ENCODE measurements at regions not wholly inside any gene's neighbourhood (a gene's known extent, or its start where the extent isn't known, plus 50 kb on each side); places are given as distances from the start of the nearest gene placed in this dataset.
A peak's percentile ranks its signal among the peaks of the same experiment; 100 is the strongest.
"Not testable (repeated sequence)": the region's sequence is repeated elsewhere in the genome, so short reads cannot be mapped to it uniquely, and the experiment has no call there.

GRCh38 chr10:46720386-46720785 is 141.5 kb downstream of the SYT15 start:
- H3K27me3 ChIP-seq (ENCODE audit: insufficient read depth); CTCF ChIA-PET; H4K20me1 ChIP-seq (ENCODE audit: insufficient read depth); H3K4me3 ChIP-seq (ENCODE audit: low read depth in 2 of 2, low read length in 1 of 2); H3K9ac ChIP-seq; POLR2A ChIA-PET; H2AFZ ChIP-seq (ENCODE audit: low read depth); H3K4me1 ChIP-seq (ENCODE audit: control insufficient read depth in 1 of 2, insufficient read depth in 2 of 2, low read depth in 1 of 2, low read length in 1 of 2); H3F3A ChIP-seq (replicated peaks; ENCODE audit: insufficient read depth); H3K36me3 ChIP-seq (replicated peaks in 1 of 2; ENCODE audit: control insufficient read depth in 1 of 2, insufficient read depth in 2 of 2, low read length in 1 of 2); H3K27ac ChIP-seq (ENCODE audit: low read depth in 2 of 2, low read length in 1 of 2); H3K9me3 ChIP-seq; DNase-seq; H3K79me2 ChIP-seq (ENCODE audit: insufficient read depth); H3K4me2 ChIP-seq; H3K9me2 ChIP-seq: not testable (repeated sequence)
- peak; percentile 32; the same call in 1 of the 2 replicates for TF ChIP-seq RAD21 (IDR thresholded peaks at IDR 0.05; ENCODE audit: low read length)
- TF ChIP-seq CTCF (IDR thresholded peaks at IDR 0.05): peak; percentile 35
- whole genome bisulfite sequencing (ENCODE audit: low lambda C conversion rate): no CpG with 5 or more reads among the region's 1 CpG

DNA sequence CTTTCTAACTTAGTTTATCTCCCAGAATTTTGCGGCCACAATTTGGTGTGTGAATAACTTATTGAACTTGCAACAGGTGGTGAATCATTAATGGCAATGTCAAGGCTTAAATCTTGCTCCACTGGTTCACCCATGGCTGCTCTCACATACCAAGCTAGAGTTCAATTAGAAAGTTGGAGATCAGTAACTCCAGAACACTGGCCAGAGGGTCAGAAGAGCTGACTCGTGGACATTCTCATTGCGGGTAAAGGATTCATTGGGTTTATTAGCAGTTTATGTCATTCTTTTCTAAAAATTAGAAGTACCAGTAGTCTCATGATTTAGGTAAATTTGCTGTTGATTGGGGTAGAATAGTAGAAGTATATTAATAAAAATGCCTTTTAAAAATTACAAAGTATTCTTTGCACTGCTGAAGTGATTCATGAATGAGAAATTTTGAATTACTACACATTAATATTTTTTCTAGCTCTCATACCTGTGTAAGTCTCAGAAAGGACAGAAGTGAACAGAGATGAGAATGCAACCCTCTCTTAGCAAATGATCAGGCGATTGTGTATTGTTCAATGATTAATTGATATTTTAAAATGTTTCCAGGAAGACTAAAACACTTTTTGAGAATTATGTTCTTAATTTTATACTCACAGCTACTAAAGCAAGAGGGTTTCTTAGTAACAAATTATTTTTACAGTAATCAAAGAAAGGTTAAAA is 142.0 kb downstream of the SYT15 start:
- H3K9ac ChIP-seq; H3K9me3 ChIP-seq; H3K9me2 ChIP-seq; H3K4me2 ChIP-seq; H3K4me1 ChIP-seq (ENCODE audit: control insufficient read depth in 1 of 2, insufficient read depth in 2 of 2, low read depth in 1 of 2, low read length in 1 of 2); H3K27me3 ChIP-seq (ENCODE audit: insufficient read depth); H3K27ac ChIP-seq (ENCODE audit: low read depth in 2 of 2, low read length in 1 of 2); H2AFZ ChIP-seq (ENCODE audit: low read depth); H4K20me1 ChIP-seq (ENCODE audit: insufficient read depth); DNase-seq; H3F3A ChIP-seq (replicated peaks; ENCODE audit: insufficient read depth); CTCF ChIA-PET; H3K4me3 ChIP-seq (ENCODE audit: low read depth in 2 of 2, low read length in 1 of 2); H3K36me3 ChIP-seq (replicated peaks in 1 of 2; ENCODE audit: control insufficient read depth in 1 of 2, insufficient read depth in 2 of 2, low read length in 1 of 2); H3K79me2 ChIP-seq (ENCODE audit: insufficient read depth); POLR2A ChIA-PET: not testable (repeated sequence)
- WGBS (ENCODE audit: low lambda C conversion rate): 60% methylated on average over 4 of the region's 4 CpGs

DNA sequence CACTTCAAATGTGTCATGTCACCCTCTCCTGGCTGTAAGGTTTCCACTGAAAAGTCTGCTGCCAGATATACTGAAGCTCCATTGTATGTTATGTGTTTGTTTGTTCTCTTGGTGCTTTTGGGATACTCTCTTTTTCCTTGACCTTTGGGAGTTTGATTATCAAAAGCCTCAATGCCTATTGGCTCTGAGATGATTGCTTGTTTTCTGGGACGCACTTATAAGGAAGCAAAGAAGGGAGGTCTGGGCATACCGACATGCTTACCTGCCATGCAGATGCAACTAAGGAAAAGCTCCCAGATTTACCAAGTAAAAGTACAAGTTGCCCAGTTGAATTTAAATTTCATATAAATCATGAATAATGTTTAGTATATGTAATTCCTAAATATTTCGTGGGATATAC is 145.3 kb downstream of the SYT15 start:
- POLR2A ChIA-PET; H4K20me1 ChIP-seq (ENCODE audit: insufficient read depth); H3K27ac ChIP-seq (ENCODE audit: low read depth in 2 of 2, low read length in 1 of 2); H3K9me3 ChIP-seq; H3F3A ChIP-seq (replicated peaks; ENCODE audit: insufficient read depth); H3K4me3 ChIP-seq (ENCODE audit: low read depth in 2 of 2, low read length in 1 of 2); H3K9ac ChIP-seq; H3K27me3 ChIP-seq (ENCODE audit: insufficient read depth); H3K36me3 ChIP-seq (replicated peaks in 1 of 2; ENCODE audit: control insufficient read depth in 1 of 2, insufficient read depth in 2 of 2, low read length in 1 of 2); CTCF ChIA-PET; H3K4me2 ChIP-seq; DNase-seq; H3K4me1 ChIP-seq (ENCODE audit: control insufficient read depth in 1 of 2, insufficient read depth in 2 of 2, low read depth in 1 of 2, low read length in 1 of 2); H2AFZ ChIP-seq (ENCODE audit: low read depth); H3K9me2 ChIP-seq; H3K79me2 ChIP-seq (ENCODE audit: insufficient read depth): not testable (repeated sequence)
- 54% methylated on average over 3 of the region's 3 CpGs for WGBS (ENCODE audit: low lambda C conversion rate)

GRCh38 chr10:46728359-46728758 is 149.4 kb downstream of the SYT15 start:
- H3K4me1 ChIP-seq (ENCODE audit: control insufficient read depth in 1 of 2, insufficient read depth in 2 of 2, low read depth in 1 of 2, low read length in 1 of 2); H3K9me3 ChIP-seq; POLR2A ChIA-PET; H3K4me2 ChIP-seq; H3K79me2 ChIP-seq (ENCODE audit: insufficient read depth); H3F3A ChIP-seq (replicated peaks; ENCODE audit: insufficient read depth); CTCF ChIA-PET; H4K20me1 ChIP-seq (ENCODE audit: insufficient read depth); H2AFZ ChIP-seq (ENCODE audit: low read depth); DNase-seq; H3K27me3 ChIP-seq (ENCODE audit: insufficient read depth); H3K9me2 ChIP-seq; H3K27ac ChIP-seq (ENCODE audit: low read depth in 2 of 2, low read length in 1 of 2); H3K9ac ChIP-seq; H3K36me3 ChIP-seq (replicated peaks in 1 of 2; ENCODE audit: control insufficient read depth in 1 of 2, insufficient read depth in 2 of 2, low read length in 1 of 2); H3K4me3 ChIP-seq (ENCODE audit: low read depth in 2 of 2, low read length in 1 of 2): not testable (repeated sequence)

- H3K27me3 ChIP-seq (ENCODE audit: insufficient read depth); H3K4me1 ChIP-seq (ENCODE audit: control insufficient read depth in 1 of 2, insufficient read depth in 2 of 2, low read depth in 1 of 2, low read length in 1 of 2); H3K4me2 ChIP-seq; POLR2A ChIA-PET; H2AFZ ChIP-seq (ENCODE audit: low read depth); H4K20me1 ChIP-seq (ENCODE audit: insufficient read depth); DNase-seq; H3K9me3 ChIP-seq; H3K9me2 ChIP-seq; CTCF ChIA-PET; H3K4me3 ChIP-seq (ENCODE audit: low read depth in 2 of 2, low read length in 1 of 2); H3K9ac ChIP-seq; H3K79me2 ChIP-seq (ENCODE audit: insufficient read depth); H3K36me3 ChIP-seq (replicated peaks in 1 of 2; ENCODE audit: control insufficient read depth in 1 of 2, insufficient read depth in 2 of 2, low read length in 1 of 2); H3K27ac ChIP-seq (ENCODE audit: low read depth in 2 of 2, low read length in 1 of 2); H3F3A ChIP-seq (replicated peaks; ENCODE audit: insufficient read depth): not testable (repeated sequence)
- WGBS (ENCODE audit: low lambda C conversion rate): 43% methylated on average over 1 of the region's 3 CpGs
Measured at GRCh38 chr10:46730729-46731128, 151.8 kb downstream of the SYT15 start.

- H3K4me2 ChIP-seq; H2AFZ ChIP-seq (ENCODE audit: low read depth); H3K4me3 ChIP-seq (ENCODE audit: low read depth in 2 of 2, low read length in 1 of 2); H3K27me3 ChIP-seq (ENCODE audit: insufficient read depth); H3K36me3 ChIP-seq (replicated peaks in 1 of 2; ENCODE audit: control insufficient read depth in 1 of 2, insufficient read depth in 2 of 2, low read length in 1 of 2); H3K9me3 ChIP-seq; H3K27ac ChIP-seq (ENCODE audit: low read depth in 2 of 2, low read length in 1 of 2); H3K9ac ChIP-seq; DNase-seq; H3K4me1 ChIP-seq (ENCODE audit: control insufficient read depth in 1 of 2, insufficient read depth in 2 of 2, low read depth in 1 of 2, low read length in 1 of 2); H3K79me2 ChIP-seq (ENCODE audit: insufficient read depth); H4K20me1 ChIP-seq (ENCODE audit: insufficient read depth); POLR2A ChIA-PET; H3K9me2 ChIP-seq; CTCF ChIA-PET; H3F3A ChIP-seq (replicated peaks; ENCODE audit: insufficient read depth): not testable (repeated sequence)
- WGBS (ENCODE audit: low lambda C conversion rate): 50% methylated on average over 1 of the region's 1 CpG
Measured at GRCh38 chr10:46733635-46734261, 154.8 kb downstream of the SYT15 start.
